ENCODE measurements at regions not wholly inside any gene's neighbourhood (a gene's known extent, or its start where the extent isn't known, plus 50 kb on each side); places are given as distances from the start of the nearest gene placed in this dataset.

DNA sequence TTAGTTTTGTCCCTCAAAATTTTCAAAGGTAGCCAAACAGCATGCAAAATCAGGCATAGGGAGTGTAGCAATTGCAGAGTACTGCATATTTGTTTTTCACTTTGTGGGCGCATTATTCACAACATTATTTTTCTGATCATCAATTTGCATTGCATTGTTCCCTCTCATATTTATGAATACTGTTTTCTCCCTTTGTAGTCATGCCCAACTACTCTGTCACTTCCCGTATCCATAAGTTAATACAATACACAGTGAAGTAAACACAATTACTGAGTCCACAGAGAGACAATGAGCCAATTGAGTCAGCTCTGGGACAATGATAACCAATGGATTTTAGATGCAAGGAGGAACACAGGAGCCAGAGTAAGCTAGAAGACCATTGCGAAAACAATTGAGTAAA lies 944.0 kb upstream of the ADGRL4 start:
- TF ChIP-seq, protein P1, sequence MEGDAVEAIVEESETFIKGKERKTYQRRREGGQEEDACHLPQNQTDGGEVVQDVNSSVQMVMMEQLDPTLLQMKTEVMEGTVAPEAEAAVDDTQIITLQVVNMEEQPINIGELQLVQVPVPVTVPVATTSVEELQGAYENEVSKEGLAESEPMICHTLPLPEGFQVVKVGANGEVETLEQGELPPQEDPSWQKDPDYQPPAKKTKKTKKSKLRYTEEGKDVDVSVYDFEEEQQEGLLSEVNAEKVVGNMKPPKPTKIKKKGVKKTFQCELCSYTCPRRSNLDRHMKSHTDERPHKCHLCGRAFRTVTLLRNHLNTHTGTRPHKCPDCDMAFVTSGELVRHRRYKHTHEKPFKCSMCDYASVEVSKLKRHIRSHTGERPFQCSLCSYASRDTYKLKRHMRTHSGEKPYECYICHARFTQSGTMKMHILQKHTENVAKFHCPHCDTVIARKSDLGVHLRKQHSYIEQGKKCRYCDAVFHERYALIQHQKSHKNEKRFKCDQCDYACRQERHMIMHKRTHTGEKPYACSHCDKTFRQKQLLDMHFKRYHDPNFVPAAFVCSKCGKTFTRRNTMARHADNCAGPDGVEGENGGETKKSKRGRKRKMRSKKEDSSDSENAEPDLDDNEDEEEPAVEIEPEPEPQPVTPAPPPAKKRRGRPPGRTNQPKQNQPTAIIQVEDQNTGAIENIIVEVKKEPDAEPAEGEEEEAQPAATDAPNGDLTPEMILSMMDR (IDR thresholded peaks at IDR 0.05) = no peak
- no peak for TF ChIP-seq POLR2A (IDR thresholded peaks at IDR 0.05)

Measured in right lobe of liver (tissue), 4 donors.